SK-N-SH treated with all-trans-retinoic acid at 6 μM for 48 hours (cell line): ENCODE measurements at regions not wholly inside any gene's neighbourhood (a gene's known extent, or its start where the extent isn't known, plus 50 kb on each side); places are given as distances from the start of the nearest gene placed in this dataset.

Experiments used
- ARNTL ChIP-seq: fragments of 450-650 bp; formaldehyde crosslinking; IDR thresholded peaks from 2 replicates; pipeline ENCODE4 v1.5.0; 2020; ENCODE audit warnings: low read depth, mild to moderate bottlenecking, moderate library complexity, borderline replicate concordance
- CSDC2 ChIP-seq: fragments of 250-450 bp; sonication (Bioruptor Pico); IDR thresholded peaks from 2 replicates; pipeline ENCODE4 v1.5.0; 2020; ENCODE audit warnings: mild to moderate bottlenecking, moderate library complexity
- CSRNP3 ChIP-seq: fragments of 250-450 bp; sonication (Bioruptor Pico); IDR thresholded peaks from 2 replicates; pipeline ENCODE4 v1.5.1; 2021; ENCODE audit warnings: mild to moderate bottlenecking, moderate library complexity
- ISL1 ChIP-seq: fragments of 250-450 bp; sonication (Bioruptor Pico); IDR thresholded peaks from 2 replicates; pipeline ENCODE4 v2.1.2; 2022; ENCODE audit warnings: mild to moderate bottlenecking, moderate library complexity
- PATZ1 ChIP-seq: fragments of 250-450 bp; sonication (Bioruptor Pico); IDR thresholded peaks from 2 replicates; pipeline ENCODE4 v1.8.0; 2020; ENCODE audit warnings: mild to moderate bottlenecking, moderate library complexity, borderline replicate concordance
- POU6F1 ChIP-seq: fragments of 250-450 bp; sonication (Bioruptor Pico); IDR thresholded peaks from 2 replicates; pipeline ENCODE4 v1.8.0; 2021; ENCODE audit warnings: low read depth, mild to moderate bottlenecking, moderate library complexity, borderline replicate concordance
- RARB ChIP-seq: fragments of 250-450 bp; sonication (Bioruptor Pico); IDR thresholded peaks from 2 replicates; pipeline ENCODE4 v1.8.0; 2021; ENCODE audit warnings: mild to moderate bottlenecking, moderate library complexity
- ZC3H10 ChIP-seq: fragments of 250-450 bp; sonication (Bioruptor Pico); IDR thresholded peaks from 2 replicates; pipeline ENCODE4 v1.5.1; 2021; ENCODE audit warnings: mild to moderate bottlenecking, moderate library complexity
- ZFP3 ChIP-seq: fragments of 250-450 bp; sonication (Bioruptor Pico); IDR thresholded peaks from 2 replicates; pipeline ENCODE4 v1.5.0; 2020; ENCODE audit warnings: mild to moderate bottlenecking, moderate library complexity
- ZNF565 ChIP-seq: fragments of 450-650 bp; formaldehyde crosslinking; conservative IDR thresholded peaks from 2 replicates; pipeline ENCODE4 v1.5.0; 2020; ENCODE audit warnings: low read depth, mild to moderate bottlenecking, moderate library complexity
- ZNF70 ChIP-seq: fragments of 450-650 bp; formaldehyde crosslinking; IDR thresholded peaks from 2 replicates; pipeline ENCODE4 v1.5.0; 2020; ENCODE audit warnings: mild to moderate bottlenecking, moderate library complexity
- ZNF8 ChIP-seq: fragments of 450-650 bp; formaldehyde crosslinking; IDR thresholded peaks from 2 replicates; pipeline ENCODE4 v1.5.0; 2020; ENCODE audit warnings: mild to moderate bottlenecking, moderate library complexity

GRCh38 chr18:14961991-14962390 lies 214.0 kb downstream of the ANKRD30B start:
- TF ChIP-seq ISL1 (CRISPR knock-in tag) (no peak), ZNF8 (CRISPR knock-in tag) (no peak), RARB (CRISPR knock-in tag) (no peak), CSRNP3 (no peak), ZNF70 (CRISPR knock-in tag) (no peak), ZFP3 (CRISPR knock-in tag) (no peak), ARNTL (CRISPR knock-in tag) (no peak), ZNF565 (CRISPR knock-in tag) (no peak), PATZ1 (CRISPR knock-in tag) (no peak), CSDC2 (no peak), POU6F1 (CRISPR knock-in tag) (no peak), ZC3H10 (CRISPR knock-in tag) (no peak)
